Activated CD8-positive, alpha-beta memory T cell treated with anti-CD3 and anti-CD28 coated beads, Interleukin-2, amount 50 U/mL, for 4 hours (primary cell): ENCODE measurements at regions not wholly inside any gene's neighbourhood (a gene's known extent, or its start where the extent isn't known, plus 50 kb on each side); places are given as distances from the start of the nearest gene placed in this dataset.
"Not testable (repeated sequence)": the region's sequence is repeated elsewhere in the genome, so short reads cannot be mapped to it uniquely, and the experiment has no call there.

Experiments used
- DNase-seq: peaks from one replicate; pipeline ENCODE4 v3.0.0-alpha.2; 2020

- not testable (repeated sequence) for DNase-seq
These were observed 1267.9 kb upstream of the ZEB2 start for GRCh38 chr2:145787597-145788361.

GRCh38 chr2:145782607-145783006 lies 1262.7 kb upstream of the ZEB2 start:
- not testable (repeated sequence) for DNase-seq

- no peak for DNase-seq
These were observed 1258.0 kb upstream of the ZEB2 start for GRCh38 chr2:145777914-145778313.

GRCh38 chr2:145777297-145777696 lies 1257.4 kb upstream of the ZEB2 start:
- no peak for DNase-seq

- no peak for DNase-seq
These were observed 1255.7 kb upstream of the ZEB2 start for GRCh38 chr2:145775591-145775990.

- DNase-seq = no peak
These were observed 1251.6 kb upstream of the ZEB2 start for GRCh38 chr2:145771525-145771924.

- no peak for DNase-seq
These were observed 1249.2 kb upstream of the ZEB2 start for GRCh38 chr2:145769011-145769716.

- no peak for DNase-seq
These were observed 1246.0 kb upstream of the ZEB2 start for GRCh38 chr2:145765874-145766273.

- DNase-seq = no peak
These were observed 1244.7 kb upstream of the ZEB2 start for GRCh38 chr2:145764631-145765030.

- no peak for DNase-seq
These were observed 1241.1 kb upstream of the ZEB2 start for GRCh38 chr2:145760781-145761649.

- DNase-seq = no peak
These were observed 1239.5 kb upstream of the ZEB2 start for GRCh38 chr2:145759228-145759915.

GRCh38 chr2:145757503-145758246 lies 1237.8 kb upstream of the ZEB2 start:
- no peak for DNase-seq

GRCh38 chr2:145755019-145755837 lies 1235.3 kb upstream of the ZEB2 start:
- no peak for DNase-seq

- no peak for DNase-seq
These were observed 1234.0 kb upstream of the ZEB2 start for GRCh38 chr2:145753966-145754365.

- no peak for DNase-seq
These were observed 1233.2 kb upstream of the ZEB2 start for GRCh38 chr2:145753041-145753608.

GRCh38 chr2:145752091-145752806 lies 1232.3 kb upstream of the ZEB2 start:
- DNase-seq = no peak

GRCh38 chr2:145751629-145752028 lies 1231.7 kb upstream of the ZEB2 start:
- no peak for DNase-seq

GRCh38 chr2:145751155-145751554 lies 1231.2 kb upstream of the ZEB2 start:
- DNase-seq = no peak

- no peak for DNase-seq
These were observed 1230.7 kb upstream of the ZEB2 start for GRCh38 chr2:145750612-145751011.

- no peak for DNase-seq
These were observed 1230.2 kb upstream of the ZEB2 start for GRCh38 chr2:145750144-145750543.
